Esophagus muscularis mucosa (tissue), 4 donors: ENCODE measurements at regions not wholly inside any gene's neighbourhood (a gene's known extent, or its start where the extent isn't known, plus 50 kb on each side); places are given as distances from the start of the nearest gene placed in this dataset.

Source experiments
- DNase-seq: peaks from one replicate; pipeline ENCODE4 v3.0.0-alpha.2; 2017; ENCODE audit errors: extremely low spot score
- H3K27ac ChIP-seq, 4 donors: fragments of 200-600 bp; sonication (generic); replicated peaks in 1 of 4; 1 replicate in 3 of 4; 2 replicates in 1 of 4; pipeline ENCODE4 v1.5.1; 2016 to 2019; ENCODE audit warnings: mild to moderate bottlenecking in 1 of 4
- H3K27me3 ChIP-seq, 4 donors: fragments of 200-600 bp; sonication (generic); one replicate each; pipeline versions ENCODE4 v1.5.1 to v1.6.0; 2016 to 2019
- H3K36me3 ChIP-seq, 4 donors: fragments of 200-600 bp; sonication (generic); one replicate each; pipeline ENCODE4 v1.5.1; 2016 to 2019
- H3K4me1 ChIP-seq, 4 donors: fragments of 200-600 bp; sonication (generic); one replicate each; pipeline ENCODE4 v1.5.1; 2016 to 2019
- H3K4me3 ChIP-seq, 4 donors: fragments of 200-600 bp; sonication (generic); 1 replicate in 2 of 4; 2 replicates in 2 of 4; pipeline ENCODE4 v1.5.1; 2016 to 2019; ENCODE audit warnings: mild to moderate bottlenecking in 4 of 4, moderate library complexity in 1 of 4
- H3K9me3 ChIP-seq, 4 donors: fragments of 200-600 bp; sonication (generic); 1 replicate in 3 of 4; 2 replicates in 1 of 4; pipeline ENCODE4 v1.5.1; 2016 to 2019
- EP300 ChIP-seq: sonication (generic); formaldehyde crosslinking; IDR thresholded peaks from one replicate; pipeline ENCODE4 v1.6.1; 2017; ENCODE audit warnings: antibody characterized with exemption
- POLR2A ChIP-seq: fragments of 450-650 bp; IDR thresholded peaks from one replicate; pipeline ENCODE4 v1.6.1; 2017; ENCODE audit warnings: antibody characterized with exemption, moderate library complexity, mild to moderate bottlenecking, low read depth
- POLR2AphosphoS5 ChIP-seq, 2 donors: sonication (generic); formaldehyde crosslinking; IDR thresholded peaks; one replicate each; pipeline ENCODE4 v1.6.1; 2017; ENCODE audit warnings: antibody characterized with exemption in 2 of 2
- WGBS: methylation state at CpG from one replicate; pipeline ENCODE4 v1.1.5; 2018; 5-methylcytosine and 5-hydroxymethylcytosine counted together
- intact Hi-C: fragments of 100-400 bp; cut with DNase I; formaldehyde crosslinking; loops from one replicate; pipeline ENCODE4 v1.15.1; 2023
- TF ChIP-seq, protein P1 (sequence below), 3 experiments: fragments of 200-600 bp in 2 of 3; fragments of 450-650 bp in 1 of 3; sonication (generic) in 2 of 3; IDR thresholded peaks; one replicate each; pipeline ENCODE4 v1.5.1; 2017 to 2019; ENCODE audit warnings: antibody characterized with exemption in 3 of 3, mild to moderate bottlenecking in 2 of 3, moderate library complexity in 1 of 3

- 91% methylated on average over 2 of the region's 2 CpGs for whole genome bisulfite sequencing
- H3K27ac ChIP-seq: no peak overlapping the region
- no peaks in the 10 kb centered on the region for H3K9me3 ChIP-seq
- DNase-seq: no peak
- H3K4me1 ChIP-seq: no peaks in the 10 kb centered on the region
- H3K27me3 ChIP-seq: peaks cover 0 to 21% (median 0%) of the 10 kb centered on the region in 4 donors
- no peak overlapping the region for H3K4me3 ChIP-seq
- no peaks in the 10 kb centered on the region for H3K36me3 ChIP-seq
- TF ChIP-seq POLR2A: no peak
- no peak for TF ChIP-seq EP300
- TF ChIP-seq, protein P1, sequence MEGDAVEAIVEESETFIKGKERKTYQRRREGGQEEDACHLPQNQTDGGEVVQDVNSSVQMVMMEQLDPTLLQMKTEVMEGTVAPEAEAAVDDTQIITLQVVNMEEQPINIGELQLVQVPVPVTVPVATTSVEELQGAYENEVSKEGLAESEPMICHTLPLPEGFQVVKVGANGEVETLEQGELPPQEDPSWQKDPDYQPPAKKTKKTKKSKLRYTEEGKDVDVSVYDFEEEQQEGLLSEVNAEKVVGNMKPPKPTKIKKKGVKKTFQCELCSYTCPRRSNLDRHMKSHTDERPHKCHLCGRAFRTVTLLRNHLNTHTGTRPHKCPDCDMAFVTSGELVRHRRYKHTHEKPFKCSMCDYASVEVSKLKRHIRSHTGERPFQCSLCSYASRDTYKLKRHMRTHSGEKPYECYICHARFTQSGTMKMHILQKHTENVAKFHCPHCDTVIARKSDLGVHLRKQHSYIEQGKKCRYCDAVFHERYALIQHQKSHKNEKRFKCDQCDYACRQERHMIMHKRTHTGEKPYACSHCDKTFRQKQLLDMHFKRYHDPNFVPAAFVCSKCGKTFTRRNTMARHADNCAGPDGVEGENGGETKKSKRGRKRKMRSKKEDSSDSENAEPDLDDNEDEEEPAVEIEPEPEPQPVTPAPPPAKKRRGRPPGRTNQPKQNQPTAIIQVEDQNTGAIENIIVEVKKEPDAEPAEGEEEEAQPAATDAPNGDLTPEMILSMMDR (IDR thresholded peaks at IDR 0.05): no peak
- no peak for TF ChIP-seq POLR2AphosphoS5 (IDR thresholded peaks at IDR 0.05)
- intact Hi-C loops: no loop called here
Measured at GRCh38 chr17:37834168-37834567, 89.3 kb upstream of the HNF1B start.

DNA sequence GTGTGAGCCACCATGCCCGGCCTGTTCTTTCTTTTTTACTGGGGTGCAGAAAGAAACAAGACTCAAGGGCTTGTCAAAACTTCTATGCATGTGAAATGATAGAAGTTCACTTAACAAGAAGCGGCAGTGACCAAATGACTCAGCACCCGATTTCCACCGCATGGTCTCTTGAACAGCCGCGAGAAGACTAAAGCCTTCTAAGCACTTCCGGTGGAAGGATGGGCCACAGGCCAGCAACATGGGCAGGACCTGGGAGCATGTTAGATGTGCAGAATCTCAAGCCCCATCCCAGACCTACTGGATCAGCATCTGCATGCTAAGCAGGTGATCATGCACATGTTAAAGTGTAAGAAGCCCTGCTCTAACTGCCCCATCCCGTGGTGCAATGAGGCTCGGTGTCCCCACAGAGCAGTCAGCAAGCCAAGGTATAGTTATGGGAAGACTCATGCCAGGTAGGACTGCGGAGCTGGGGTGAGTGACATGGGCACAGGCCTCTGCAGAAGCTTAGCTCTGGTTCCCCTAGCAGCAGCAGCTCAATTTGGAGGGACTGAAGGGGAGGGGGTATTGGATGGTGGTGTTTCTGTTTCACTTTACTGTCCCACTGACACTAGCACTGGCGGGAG, 88.5 kb upstream of the HNF1B start:
- Histone ChIP-seq H3K9me3 (no peaks in the 10 kb centered on the region), H3K27me3 (peaks cover 0 to 13% (median 0%) of the 10 kb centered on the region in 4 donors), H3K4me1 (no peaks in the 10 kb centered on the region), H3K36me3 (no peaks in the 10 kb centered on the region), H3K4me3 (no peak overlapping the region), H3K27ac (no peak overlapping the region)
- TF ChIP-seq EP300 (no peak), POLR2AphosphoS5 (IDR thresholded peaks at IDR 0.05) (no peak), POLR2A (no peak)
- TF ChIP-seq, protein P1 (IDR thresholded peaks at IDR 0.05): no peak
- no peak for DNase-seq
- intact Hi-C loops: no loop called here
- WGBS: 61% methylated on average over 7 of the region's 11 CpGs

DNA sequence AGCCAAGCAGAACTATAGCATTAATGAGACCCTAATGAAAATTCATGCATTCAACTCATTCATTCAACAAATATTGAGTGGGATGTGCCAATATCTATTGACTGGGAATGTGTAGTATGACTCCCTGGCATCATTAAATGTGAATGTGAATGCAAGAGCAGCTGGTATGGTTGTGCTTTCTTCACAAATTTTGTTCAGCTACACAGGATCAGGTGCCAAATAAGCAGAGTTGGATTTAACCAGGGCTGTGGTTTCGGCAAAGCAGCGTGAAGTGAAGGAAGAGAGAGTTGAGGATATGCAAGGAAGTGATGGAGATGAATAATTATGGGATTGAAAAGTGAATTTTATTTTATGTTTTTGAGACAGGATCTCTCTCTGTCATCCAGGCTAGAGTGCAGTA, 87.1 kb upstream of the HNF1B start:
- no peaks in the 10 kb centered on the region for H3K4me1 ChIP-seq
- H3K36me3 ChIP-seq: no peaks in the 10 kb centered on the region
- TF ChIP-seq POLR2A: no peak
- no peak for TF ChIP-seq POLR2AphosphoS5 (IDR thresholded peaks at IDR 0.05)
- TF ChIP-seq, protein P1 (IDR thresholded peaks at IDR 0.05): no peak
- TF ChIP-seq EP300: no peak
- DNase-seq: no peak
- intact Hi-C loops: no loop called here
- no peak overlapping the region for H3K27ac ChIP-seq
- H3K9me3 ChIP-seq: no peaks in the 10 kb centered on the region
- peaks cover 0 to 5% (median 0%) of the 10 kb centered on the region in 4 donors for H3K27me3 ChIP-seq
- no peak overlapping the region for H3K4me3 ChIP-seq
- WGBS: 94% methylated on average over 2 of the region's 2 CpGs

- TF ChIP-seq EP300: no peak
- TF ChIP-seq POLR2AphosphoS5 (IDR thresholded peaks at IDR 0.05): no peak
- TF ChIP-seq POLR2A: no peak
- TF ChIP-seq, protein P1 (IDR thresholded peaks at IDR 0.05): no peak
- 97% methylated on average over 5 of the region's 5 CpGs for WGBS
- Histone ChIP-seq H3K9me3 (no peaks in the 10 kb centered on the region), H3K27me3 (peaks cover 0 to 5% (median 0%) of the 10 kb centered on the region in 4 donors), H3K4me1 (no peaks in the 10 kb centered on the region), H3K36me3 (no peaks in the 10 kb centered on the region), H3K4me3 (no peak overlapping the region), H3K27ac (no peak overlapping the region)
- DNase-seq: no peak
- intact Hi-C loops: no loop called here
Measured at GRCh38 chr17:37831492-37831891, 86.6 kb upstream of the HNF1B start.
